ENCODE measurements at regions not wholly inside any gene's neighbourhood (a gene's known extent, or its start where the extent isn't known, plus 50 kb on each side); places are given as distances from the start of the nearest gene placed in this dataset.

GRCh38 chr2:12257476-12257875 lies 459.3 kb upstream of the TRIB2 start:
- Histone ChIP-seq H3K36me3 (ENCODE audit: low read depth) (no peaks in the 10 kb centered on the region), H3K4me3 (no peak overlapping the region), H3K4me1 (ENCODE audit: low read depth) (no peaks in the 10 kb centered on the region), H3K9me3 (no peaks in the 10 kb centered on the region)
- no peak for TF ChIP-seq CTCF (IDR thresholded peaks at IDR 0.05)
- intact Hi-C loops (cut with DNase I, micrococcal nuclease), result no loop called here
- DNase-seq (no peak), ATAC-seq (no peak)

- DNase-seq, result no peak
- H3K36me3 ChIP-seq (ENCODE audit: low read depth), result no peaks in the 10 kb centered on the region
- TF ChIP-seq CTCF (IDR thresholded peaks at IDR 0.05), result no peak
Measured at GRCh38 chr2:12259493-12259892, 457.2 kb upstream of the TRIB2 start.

GRCh38 chr2:12261986-12262680 lies 454.6 kb upstream of the TRIB2 start:
- Histone ChIP-seq H3K4me3 (no peak overlapping the region), H3K9me3 (no peaks in the 10 kb centered on the region), H3K36me3 (ENCODE audit: low read depth) (no peaks in the 10 kb centered on the region), H3K4me1 (ENCODE audit: low read depth) (no peaks in the 10 kb centered on the region)
- intact Hi-C loops (cut with DNase I, micrococcal nuclease), result no loop called here
- DNase-seq (no peak), ATAC-seq (no peak)
- no peak for TF ChIP-seq CTCF (IDR thresholded peaks at IDR 0.05)

More at GRCh38 chr2:12259493-12259892, 457.2 kb upstream of the TRIB2 start:
- ATAC-seq, result no peak
- Histone ChIP-seq H3K9me3 (no peaks in the 10 kb centered on the region), H3K4me3 (no peak overlapping the region), H3K4me1 (ENCODE audit: low read depth) (no peaks in the 10 kb centered on the region)
- intact Hi-C loops (cut with DNase I, micrococcal nuclease), result no loop called here

- intact Hi-C loops (cut with DNase I, micrococcal nuclease), result no loop called here
- Histone ChIP-seq H3K9me3 (no peaks in the 10 kb centered on the region), H3K36me3 (ENCODE audit: low read depth) (no peaks in the 10 kb centered on the region), H3K4me3 (no peak overlapping the region), H3K4me1 (ENCODE audit: low read depth) (no peaks in the 10 kb centered on the region)
- no peak for DNase-seq
- ATAC-seq, result peak; percentile 17
- no peak for TF ChIP-seq CTCF (IDR thresholded peaks at IDR 0.05)
Measured at GRCh38 chr2:12262681-12263436, 453.9 kb upstream of the TRIB2 start.

- H3K36me3 ChIP-seq (ENCODE audit: low read depth), result no peaks in the 10 kb centered on the region
- ATAC-seq (no peak), DNase-seq (no peak)
- no peaks in the 10 kb centered on the region for H3K4me1 ChIP-seq (ENCODE audit: low read depth)
- TF ChIP-seq CTCF (IDR thresholded peaks at IDR 0.05), result no peak
- H3K4me3 ChIP-seq, result no peak overlapping the region
- intact Hi-C loops (cut with DNase I, micrococcal nuclease), result no loop called here
- no peaks in the 10 kb centered on the region for H3K9me3 ChIP-seq
Measured at GRCh38 chr2:12263730-12264129, 453.0 kb upstream of the TRIB2 start.

All from mucosa of descending colon (tissue), 3 donors.